HEK293T (cell line): ENCODE measurements at regions not wholly inside any gene's neighbourhood (a gene's known extent, or its start where the extent isn't known, plus 50 kb on each side); places are given as distances from the start of the nearest gene placed in this dataset.

Source experiments
- ARNT ChIP-seq: fragments of 450-650 bp; IDR thresholded peaks from 2 replicates; pipeline ENCODE4 v1.6.1; 2017; ENCODE audit warnings: mild to moderate bottlenecking
- BHLHE40 ChIP-seq: fragments of 450-650 bp; IDR thresholded peaks from 2 replicates; pipeline ENCODE4 v1.6.1; 2016; ENCODE audit warnings: mild to moderate bottlenecking, moderate library complexity, borderline replicate concordance
- ELF4 ChIP-seq: fragments of 450-650 bp; IDR thresholded peaks from 2 replicates; pipeline ENCODE4 v1.6.1; 2017; ENCODE audit warnings: antibody characterized with exemption
- FOXA1 ChIP-seq: fragments of 450-650 bp; IDR thresholded peaks from 2 replicates; pipeline ENCODE4 v1.6.1; 2016; ENCODE audit warnings: mild to moderate bottlenecking
- FOXK2 ChIP-seq: fragments of 450-650 bp; IDR thresholded peaks from 2 replicates; pipeline ENCODE4 v1.6.1; 2016; ENCODE audit warnings: mild to moderate bottlenecking
- FOXM1 ChIP-seq: fragments of 450-650 bp; IDR thresholded peaks from 2 replicates; pipeline ENCODE4 v1.6.1; 2017; ENCODE audit warnings: mild to moderate bottlenecking, borderline replicate concordance
- HDGF ChIP-seq: fragments of 450-650 bp; IDR thresholded peaks from 2 replicates; pipeline ENCODE4 v1.6.1; 2017; ENCODE audit warnings: antibody characterized with exemption, borderline replicate concordance
- NFRKB ChIP-seq: fragments of 450-650 bp; IDR thresholded peaks from 2 replicates; pipeline ENCODE4 v1.6.1; 2016; ENCODE audit warnings: mild to moderate bottlenecking, moderate library complexity
- SP1 ChIP-seq: fragments of 450-650 bp; IDR thresholded peaks from 2 replicates; pipeline ENCODE4 v1.6.1; 2017
- SUZ12 ChIP-seq: fragments of 450-650 bp; IDR thresholded peaks from 2 replicates; pipeline ENCODE4 v1.6.1; 2016; ENCODE audit warnings: mild to moderate bottlenecking
- TARDBP ChIP-seq: fragments of 450-650 bp; IDR thresholded peaks from 2 replicates; pipeline ENCODE4 v1.6.1; 2016
- ZNF384 ChIP-seq: fragments of 450-650 bp; IDR thresholded peaks from 2 replicates; pipeline ENCODE4 v1.6.1; 2016

DNA sequence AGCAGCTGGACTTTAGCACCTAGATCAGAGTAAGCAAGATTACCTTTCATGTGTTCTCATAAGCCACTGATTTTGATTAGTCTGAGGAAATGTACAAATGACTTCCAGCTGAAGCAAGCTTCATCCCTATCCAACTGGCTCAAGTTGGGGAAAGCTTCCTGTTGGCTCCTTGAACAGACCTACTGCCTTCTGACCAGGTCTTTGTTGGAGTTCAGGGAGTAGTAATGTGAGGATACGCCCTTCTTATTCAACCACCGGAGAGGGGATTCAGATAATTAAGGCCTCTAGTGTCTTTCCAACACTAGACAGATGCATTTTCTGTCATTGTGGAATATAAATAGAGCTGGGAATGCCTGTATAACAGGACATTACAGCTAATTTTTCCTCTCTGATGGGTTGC, 268.9 kb downstream of the TGFB2 start:
- TF ChIP-seq NFRKB (no peak), SP1 (no peak), ELF4 (no peak), SUZ12 (no peak), ZNF384 (no peak), FOXM1 (no peak), HDGF (no peak), BHLHE40 (no peak), FOXA1 (no peak), ARNT (no peak), TARDBP (no peak), FOXK2 (no peak)
